A549 (cell line): ENCODE measurements at regions not wholly inside any gene's neighbourhood (a gene's known extent, or its start where the extent isn't known, plus 50 kb on each side); places are given as distances from the start of the nearest gene placed in this dataset.

ENCODE experiments used
- CBX2 ChIP-seq: fragments of 200-600 bp; sonication (generic); IDR thresholded peaks from 2 replicates; pipeline ENCODE4 v1.6.1; 2016; ENCODE audit warnings: low read depth, mild to moderate bottlenecking, borderline replicate concordance
- CEBPB ChIP-seq, 2 experiments: fragments of >200 bp in 1 of 2; sonication (Bioruptor Twin) in 1 of 2; formaldehyde crosslinking in 1 of 2; IDR thresholded peaks; 2 replicates each; pipeline ENCODE4 v1.6.1; 2012 to 2016
- EP300 ChIP-seq, 2 experiments: fragments of >200 bp; sonication (Bioruptor Twin); formaldehyde crosslinking; IDR thresholded peaks; 2 replicates in 1 of 2; 3 replicates in 1 of 2; pipeline ENCODE4 v1.6.1; 2016 to 2017
- ESRRA ChIP-seq: fragments of 150-350 bp; IDR thresholded peaks from 2 replicates; pipeline ENCODE4 v1.6.1; 2014; ENCODE audit warnings: mild to moderate bottlenecking, low read length, borderline replicate concordance
- HDAC2 ChIP-seq: fragments of 200-600 bp; sonication (generic); IDR thresholded peaks from 2 replicates; pipeline ENCODE4 v1.6.1; 2016
- JUN ChIP-seq, 2 experiments: fragments of >200 bp; sonication (Bioruptor Twin); formaldehyde crosslinking; IDR thresholded peaks; 2 replicates in 1 of 2; 3 replicates in 1 of 2; pipeline ENCODE4 v1.6.1; 2016 to 2017
- KDM1A ChIP-seq: fragments of 200-600 bp; sonication (generic); IDR thresholded peaks from 2 replicates; pipeline ENCODE4 v1.6.1; 2016; ENCODE audit warnings: low read depth, mild to moderate bottlenecking
- POLR2A ChIP-seq: IDR thresholded peaks from 2 replicates; pipeline ENCODE4 v1.6.1; 2012; ENCODE audit warnings: mild to moderate bottlenecking, low read length
- RCOR1 ChIP-seq: fragments of 150-350 bp; IDR thresholded peaks from 2 replicates; pipeline ENCODE4 v1.6.1; 2014; ENCODE audit warnings: antibody characterized with exemption, low read length, low read depth
- SREBF2 ChIP-seq: fragments of 450-650 bp; IDR thresholded peaks from 2 replicates; pipeline ENCODE4 v1.6.1; 2014; ENCODE audit warnings: mild to moderate bottlenecking, moderate library complexity
- ZFP36 ChIP-seq: fragments of 450-650 bp; IDR thresholded peaks from 2 replicates; pipeline ENCODE4 v1.6.1; 2014; ENCODE audit warnings: borderline replicate concordance; ENCODE audit not compliant: partially characterized antibody
- TF ChIP-seq, protein P1 (sequence below): fragments of >200 bp; sonication (Bioruptor Twin); formaldehyde crosslinking; IDR thresholded peaks from 3 replicates; pipeline ENCODE4 v1.6.1; 2016
- TF ChIP-seq, protein P2 (sequence below): fragments of 450-650 bp; IDR thresholded peaks from 2 replicates; pipeline ENCODE4 v1.6.1; 2014; ENCODE audit warnings: antibody characterized with exemption
- TF ChIP-seq, protein P3 (sequence below): fragments of >200 bp; sonication (Bioruptor Twin); formaldehyde crosslinking; IDR thresholded peaks from 3 replicates; pipeline ENCODE4 v1.5.1; 2016

DNA sequence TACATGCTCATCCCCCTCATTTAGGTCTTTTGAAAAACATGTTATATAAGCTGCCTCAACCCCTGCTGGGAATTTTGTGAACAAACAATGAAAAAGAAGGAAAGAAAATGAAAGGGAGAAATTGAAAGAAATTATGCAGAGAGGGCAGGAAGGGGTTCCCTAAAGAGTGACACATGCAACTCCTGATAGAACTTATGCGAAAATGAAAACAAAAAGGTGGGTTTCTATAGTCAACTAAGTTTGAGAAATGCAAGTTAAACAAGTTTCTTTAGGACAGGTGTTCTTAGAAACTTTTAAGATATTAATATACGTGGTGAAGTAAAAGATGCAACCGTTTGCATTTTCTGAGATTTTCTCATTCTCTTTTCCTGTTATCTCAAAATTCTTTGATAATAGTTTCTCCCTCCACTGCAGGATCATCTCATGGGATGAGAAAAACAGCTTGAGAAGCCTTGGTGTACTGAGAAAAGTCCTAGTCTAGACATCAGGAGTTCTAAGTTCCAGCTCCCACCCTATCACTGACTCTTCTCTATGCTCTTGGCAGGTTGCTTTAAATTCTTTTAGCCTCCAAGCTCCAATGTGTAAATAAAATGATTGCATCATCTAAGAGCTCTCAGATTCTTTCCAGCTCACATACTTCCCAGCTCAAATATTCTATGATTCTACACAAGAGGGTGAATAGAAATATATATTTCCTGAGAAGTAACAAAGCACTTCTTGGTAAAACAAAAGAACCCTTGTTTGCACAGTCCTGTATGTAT lies 109.2 kb downstream of the FAM76B start:
- TF ChIP-seq CBX2 = no peak
- no peak for TF ChIP-seq ZFP36
- no peak for TF ChIP-seq POLR2A
- no peak for TF ChIP-seq SREBF2
- no peak for TF ChIP-seq ESRRA
- TF ChIP-seq EP300 (IDR thresholded peaks at IDR 0.05) = no peak
- TF ChIP-seq, protein P1, sequence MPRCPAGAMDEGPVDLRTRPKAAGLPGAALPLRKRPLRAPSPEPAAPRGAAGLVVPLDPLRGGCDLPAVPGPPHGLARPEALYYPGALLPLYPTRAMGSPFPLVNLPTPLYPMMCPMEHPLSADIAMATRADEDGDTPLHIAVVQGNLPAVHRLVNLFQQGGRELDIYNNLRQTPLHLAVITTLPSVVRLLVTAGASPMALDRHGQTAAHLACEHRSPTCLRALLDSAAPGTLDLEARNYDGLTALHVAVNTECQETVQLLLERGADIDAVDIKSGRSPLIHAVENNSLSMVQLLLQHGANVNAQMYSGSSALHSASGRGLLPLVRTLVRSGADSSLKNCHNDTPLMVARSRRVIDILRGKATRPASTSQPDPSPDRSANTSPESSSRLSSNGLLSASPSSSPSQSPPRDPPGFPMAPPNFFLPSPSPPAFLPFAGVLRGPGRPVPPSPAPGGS = no peak
- TF ChIP-seq RCOR1 = no peak
- TF ChIP-seq JUN (IDR thresholded peaks at IDR 0.05) = no peak
- TF ChIP-seq, protein P2, sequence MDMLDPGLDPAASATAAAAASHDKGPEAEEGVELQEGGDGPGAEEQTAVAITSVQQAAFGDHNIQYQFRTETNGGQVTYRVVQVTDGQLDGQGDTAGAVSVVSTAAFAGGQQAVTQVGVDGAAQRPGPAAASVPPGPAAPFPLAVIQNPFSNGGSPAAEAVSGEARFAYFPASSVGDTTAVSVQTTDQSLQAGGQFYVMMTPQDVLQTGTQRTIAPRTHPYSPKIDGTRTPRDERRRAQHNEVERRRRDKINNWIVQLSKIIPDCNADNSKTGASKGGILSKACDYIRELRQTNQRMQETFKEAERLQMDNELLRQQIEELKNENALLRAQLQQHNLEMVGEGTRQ = no peak
- TF ChIP-seq, protein P3, sequence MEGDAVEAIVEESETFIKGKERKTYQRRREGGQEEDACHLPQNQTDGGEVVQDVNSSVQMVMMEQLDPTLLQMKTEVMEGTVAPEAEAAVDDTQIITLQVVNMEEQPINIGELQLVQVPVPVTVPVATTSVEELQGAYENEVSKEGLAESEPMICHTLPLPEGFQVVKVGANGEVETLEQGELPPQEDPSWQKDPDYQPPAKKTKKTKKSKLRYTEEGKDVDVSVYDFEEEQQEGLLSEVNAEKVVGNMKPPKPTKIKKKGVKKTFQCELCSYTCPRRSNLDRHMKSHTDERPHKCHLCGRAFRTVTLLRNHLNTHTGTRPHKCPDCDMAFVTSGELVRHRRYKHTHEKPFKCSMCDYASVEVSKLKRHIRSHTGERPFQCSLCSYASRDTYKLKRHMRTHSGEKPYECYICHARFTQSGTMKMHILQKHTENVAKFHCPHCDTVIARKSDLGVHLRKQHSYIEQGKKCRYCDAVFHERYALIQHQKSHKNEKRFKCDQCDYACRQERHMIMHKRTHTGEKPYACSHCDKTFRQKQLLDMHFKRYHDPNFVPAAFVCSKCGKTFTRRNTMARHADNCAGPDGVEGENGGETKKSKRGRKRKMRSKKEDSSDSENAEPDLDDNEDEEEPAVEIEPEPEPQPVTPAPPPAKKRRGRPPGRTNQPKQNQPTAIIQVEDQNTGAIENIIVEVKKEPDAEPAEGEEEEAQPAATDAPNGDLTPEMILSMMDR = no peak
- peak; percentile 73 to 77; a peak in 3 of 4 replicates for TF ChIP-seq CEBPB (IDR thresholded peaks at IDR 0.05)
- no peak for TF ChIP-seq KDM1A
- no peak for TF ChIP-seq HDAC2
